ENCODE measurements at regions not wholly inside any gene's neighbourhood (a gene's known extent, or its start where the extent isn't known, plus 50 kb on each side); places are given as distances from the start of the nearest gene placed in this dataset.

DNA sequence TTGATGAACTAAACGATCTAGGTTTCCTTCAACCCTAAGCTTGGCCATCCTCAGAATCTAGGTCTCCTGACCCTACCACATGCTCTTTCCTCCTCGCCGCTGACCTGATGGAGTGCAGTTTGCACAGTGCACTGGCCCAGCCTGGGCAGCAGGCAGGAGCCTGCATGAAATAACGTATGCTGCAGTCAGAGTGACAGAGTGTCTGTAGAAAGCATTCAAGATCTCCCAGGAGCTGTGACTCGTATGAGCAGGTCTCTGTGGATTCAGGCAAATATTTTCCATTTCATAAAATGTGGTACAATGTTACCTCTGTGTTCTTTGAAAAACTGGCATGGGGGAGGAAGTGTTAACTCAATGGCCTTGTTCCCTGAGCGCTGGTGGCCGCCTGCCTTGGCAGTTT lies 441.8 kb downstream of the RPS24 start:
- H3K4me3 ChIP-seq (ENCODE audit: low read depth, low read length, poor library complexity, severe bottlenecking): no peak overlapping the region
- ChIA-PET POLR2A (ENCODE audit: low non-redundant PET) (no interaction called here), CTCF (no interaction called here)
- no TSS peak for BruUV-seq (replicated peaks)
- no peak for TF ChIP-seq EZH2 (IDR thresholded peaks at IDR 0.05; ENCODE audit: borderline replicate concordance, low read depth, low read length, poor library complexity, severe bottlenecking)
- TF ChIP-seq, protein P1, sequence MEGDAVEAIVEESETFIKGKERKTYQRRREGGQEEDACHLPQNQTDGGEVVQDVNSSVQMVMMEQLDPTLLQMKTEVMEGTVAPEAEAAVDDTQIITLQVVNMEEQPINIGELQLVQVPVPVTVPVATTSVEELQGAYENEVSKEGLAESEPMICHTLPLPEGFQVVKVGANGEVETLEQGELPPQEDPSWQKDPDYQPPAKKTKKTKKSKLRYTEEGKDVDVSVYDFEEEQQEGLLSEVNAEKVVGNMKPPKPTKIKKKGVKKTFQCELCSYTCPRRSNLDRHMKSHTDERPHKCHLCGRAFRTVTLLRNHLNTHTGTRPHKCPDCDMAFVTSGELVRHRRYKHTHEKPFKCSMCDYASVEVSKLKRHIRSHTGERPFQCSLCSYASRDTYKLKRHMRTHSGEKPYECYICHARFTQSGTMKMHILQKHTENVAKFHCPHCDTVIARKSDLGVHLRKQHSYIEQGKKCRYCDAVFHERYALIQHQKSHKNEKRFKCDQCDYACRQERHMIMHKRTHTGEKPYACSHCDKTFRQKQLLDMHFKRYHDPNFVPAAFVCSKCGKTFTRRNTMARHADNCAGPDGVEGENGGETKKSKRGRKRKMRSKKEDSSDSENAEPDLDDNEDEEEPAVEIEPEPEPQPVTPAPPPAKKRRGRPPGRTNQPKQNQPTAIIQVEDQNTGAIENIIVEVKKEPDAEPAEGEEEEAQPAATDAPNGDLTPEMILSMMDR (conservative IDR thresholded peaks at IDR 0.05; ENCODE audit: low read depth, low read length): no peak
- no peaks in the 10 kb centered on the region for H3K36me3 ChIP-seq (ENCODE audit: insufficient read depth, low read length, poor library complexity, severe bottlenecking)
- intact Hi-C loops (cut with micrococcal nuclease; ENCODE audit: unreplicated experiment): no loop called here
- H3K4me1 ChIP-seq (ENCODE audit: insufficient read depth, low read length, poor library complexity, severe bottlenecking): no peaks in the 10 kb centered on the region
- no peak overlapping the region for H3K27ac ChIP-seq (ENCODE audit: low read depth, low read length, poor library complexity, severe bottlenecking)
- DNase-seq (ENCODE audit: low spot score): no peak
- H3K27me3 ChIP-seq (replicated peaks; ENCODE audit: insufficient read depth, low read depth, low read length, poor library complexity): no peaks in the 10 kb centered on the region
- H3K9me3 ChIP-seq (ENCODE audit: low read depth, low read length, poor library complexity, severe bottlenecking): no peaks in the 10 kb centered on the region

DNA sequence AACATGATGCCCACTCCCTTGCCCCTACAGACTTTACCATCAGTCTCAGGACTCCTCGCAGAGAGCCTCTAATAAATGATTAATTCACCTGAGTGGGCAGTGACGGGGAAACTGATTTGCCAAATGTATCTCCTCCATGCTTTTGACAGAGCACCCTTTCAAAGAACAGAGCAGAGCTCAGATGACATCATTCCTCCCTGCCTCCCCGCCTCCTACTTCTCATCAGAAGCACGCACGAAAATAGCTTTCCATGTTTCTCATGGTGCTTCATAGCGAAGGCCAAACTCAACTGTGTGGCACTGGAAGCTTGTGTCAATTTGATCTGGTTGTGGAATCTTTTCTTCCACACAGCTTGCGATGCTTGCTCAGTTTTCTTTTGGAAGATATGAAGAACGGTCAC lies 442.5 kb downstream of the RPS24 start:
- intact Hi-C loops (cut with micrococcal nuclease; ENCODE audit: unreplicated experiment): no loop called here
- no peaks in the 10 kb centered on the region for H3K27me3 ChIP-seq (replicated peaks; ENCODE audit: insufficient read depth, low read depth, low read length, poor library complexity)
- no peak for TF ChIP-seq EZH2 (IDR thresholded peaks at IDR 0.05; ENCODE audit: borderline replicate concordance, low read depth, low read length, poor library complexity, severe bottlenecking)
- TF ChIP-seq, protein P1 (conservative IDR thresholded peaks at IDR 0.05; ENCODE audit: low read depth, low read length): no peak
- no peaks in the 10 kb centered on the region for H3K4me1 ChIP-seq (ENCODE audit: insufficient read depth, low read length, poor library complexity, severe bottlenecking)
- POLR2A ChIA-PET (ENCODE audit: low non-redundant PET): no interaction called here
- no peaks in the 10 kb centered on the region for H3K9me3 ChIP-seq (ENCODE audit: low read depth, low read length, poor library complexity, severe bottlenecking)
- no peak for DNase-seq (ENCODE audit: low spot score)
- H3K36me3 ChIP-seq (ENCODE audit: insufficient read depth, low read length, poor library complexity, severe bottlenecking): no peaks in the 10 kb centered on the region
- no TSS peak for BruUV-seq (replicated peaks)
- CTCF ChIA-PET: no interaction called here
- H3K4me3 ChIP-seq (ENCODE audit: low read depth, low read length, poor library complexity, severe bottlenecking): no peak overlapping the region
- no peak overlapping the region for H3K27ac ChIP-seq (ENCODE audit: low read depth, low read length, poor library complexity, severe bottlenecking)

DNA sequence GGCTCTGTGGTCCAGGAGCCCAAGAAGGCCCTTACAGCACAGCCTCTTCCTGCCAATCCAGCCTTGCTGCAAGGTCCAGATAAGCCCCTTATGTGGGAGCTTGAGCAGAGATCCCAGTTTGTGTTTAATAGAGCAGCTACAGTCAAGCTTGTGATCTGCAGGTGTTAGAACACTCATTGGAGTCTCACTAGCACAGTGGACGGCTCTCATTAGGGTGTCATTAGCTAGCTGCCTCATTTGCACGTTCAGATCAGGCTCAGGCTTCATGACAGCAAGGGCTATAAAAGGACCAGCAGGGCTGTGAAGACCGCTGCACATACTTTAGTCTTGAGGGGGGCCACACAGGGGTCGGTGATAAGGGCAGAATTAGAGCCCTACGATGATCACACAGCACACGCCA lies 443.2 kb downstream of the RPS24 start:
- Histone ChIP-seq H3K36me3 (ENCODE audit: insufficient read depth, low read length, poor library complexity, severe bottlenecking) (no peaks in the 10 kb centered on the region), H3K27me3 (replicated peaks; ENCODE audit: insufficient read depth, low read depth, low read length, poor library complexity) (no peaks in the 10 kb centered on the region), H3K9me3 (ENCODE audit: low read depth, low read length, poor library complexity, severe bottlenecking) (no peaks in the 10 kb centered on the region), H3K4me3 (ENCODE audit: low read depth, low read length, poor library complexity, severe bottlenecking) (no peak overlapping the region), H3K4me1 (ENCODE audit: insufficient read depth, low read length, poor library complexity, severe bottlenecking) (no peaks in the 10 kb centered on the region), H3K27ac (ENCODE audit: low read depth, low read length, poor library complexity, severe bottlenecking) (no peak overlapping the region)
- ChIA-PET CTCF (no interaction called here), POLR2A (ENCODE audit: low non-redundant PET) (no interaction called here)
- no peak for TF ChIP-seq EZH2 (IDR thresholded peaks at IDR 0.05; ENCODE audit: borderline replicate concordance, low read depth, low read length, poor library complexity, severe bottlenecking)
- TF ChIP-seq, protein P1 (conservative IDR thresholded peaks at IDR 0.05; ENCODE audit: low read depth, low read length): no peak
- intact Hi-C loops (cut with micrococcal nuclease; ENCODE audit: unreplicated experiment): no loop called here
- DNase-seq (ENCODE audit: low spot score): no peak
- no TSS peak for BruUV-seq (replicated peaks)
